ENCODE measurements at regions not wholly inside any gene's neighbourhood (a gene's known extent, or its start where the extent isn't known, plus 50 kb on each side); places are given as distances from the start of the nearest gene placed in this dataset.

GRCh38 chr10:78868456-78868855 is 200.3 kb upstream of the ZMIZ1 start:
- TF ChIP-seq EZH2 (IDR thresholded peaks at IDR 0.05) (no peak), FOXP2 (optimal IDR thresholded peaks at IDR 0.05; ENCODE audit: control extremely low read depth, extremely low read length, insufficient read depth) (no peak), POLR2AphosphoS5 (IDR thresholded peaks at IDR 0.05; ENCODE audit: borderline replicate concordance, low read depth, low read length) (no peak)

Measured in SK-N-MC (cell line).